ENCODE measurements at regions not wholly inside any gene's neighbourhood (a gene's known extent, or its start where the extent isn't known, plus 50 kb on each side); places are given as distances from the start of the nearest gene placed in this dataset.

DNA sequence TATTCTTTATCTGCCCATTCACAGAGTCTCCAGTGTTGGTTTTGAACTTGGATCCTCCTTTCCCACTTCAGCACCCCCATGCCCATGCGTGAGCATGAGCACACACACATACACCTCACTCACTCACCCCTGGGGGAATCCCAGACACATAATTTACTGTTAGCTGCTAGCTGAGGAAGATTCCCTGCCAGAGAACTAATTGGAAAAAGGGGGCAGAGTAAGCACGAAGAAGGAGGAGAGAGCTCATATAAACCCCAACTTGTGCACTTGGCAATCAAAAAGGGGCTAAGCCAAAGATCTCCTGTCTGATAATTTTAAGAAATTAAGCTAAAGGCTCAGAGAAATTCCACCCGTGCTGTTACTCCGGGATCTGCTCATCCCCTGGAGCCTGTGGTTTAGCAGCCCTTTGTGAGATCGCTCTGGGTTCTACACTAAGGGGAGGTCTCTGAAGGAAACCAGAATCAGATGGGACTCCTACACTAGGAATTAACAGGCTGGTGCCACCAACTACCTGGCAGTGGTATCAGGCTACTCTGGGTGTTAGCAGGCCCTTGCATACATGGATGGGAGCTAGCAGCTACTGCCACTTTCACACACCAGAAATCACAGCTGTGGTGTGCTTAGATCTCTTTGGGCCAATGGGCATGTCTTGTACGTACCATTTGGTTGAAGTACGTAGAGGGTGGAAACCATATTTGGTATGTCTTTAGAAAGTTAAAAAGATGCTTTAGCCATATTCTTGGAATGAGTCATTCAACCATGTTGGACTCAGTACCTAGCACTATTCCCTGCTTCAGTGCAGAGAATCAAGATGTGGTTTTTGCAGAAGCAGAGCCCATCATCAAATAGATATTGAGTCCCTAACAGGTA lies 95.6 kb upstream of the SLC14A2 start:
- intact Hi-C loops (cut with micrococcal nuclease; ENCODE audit: unreplicated experiment): no loop called here
- BruUV-seq (replicated peaks): no TSS peak
- Histone ChIP-seq H3K4me1 (ENCODE audit: insufficient read depth, low read length, poor library complexity, severe bottlenecking) (no peaks in the 10 kb centered on the region), H3K36me3 (ENCODE audit: insufficient read depth, low read length, poor library complexity, severe bottlenecking) (no peaks in the 10 kb centered on the region), H3K9me3 (ENCODE audit: low read depth, low read length, poor library complexity, severe bottlenecking) (no peaks in the 10 kb centered on the region), H3K27me3 (replicated peaks; ENCODE audit: insufficient read depth, low read depth, low read length, poor library complexity) (no peaks in the 10 kb centered on the region), H3K4me3 (ENCODE audit: low read depth, low read length, poor library complexity, severe bottlenecking) (no peak overlapping the region), H3K27ac (ENCODE audit: low read depth, low read length, poor library complexity, severe bottlenecking) (no peak overlapping the region)
- POLR2A ChIA-PET (ENCODE audit: low non-redundant PET): interaction anchor here (0.5 kb wide), 1 partner anchor 69 kb away, joined by 3 read pairs; no protein-coding TSS in a partner anchor
- CTCF ChIA-PET: no interaction called here
- no peak for DNase-seq (ENCODE audit: low spot score)
- no peak for TF ChIP-seq EZH2 (IDR thresholded peaks at IDR 0.05; ENCODE audit: borderline replicate concordance, low read depth, low read length, poor library complexity, severe bottlenecking)
- TF ChIP-seq, protein P1, sequence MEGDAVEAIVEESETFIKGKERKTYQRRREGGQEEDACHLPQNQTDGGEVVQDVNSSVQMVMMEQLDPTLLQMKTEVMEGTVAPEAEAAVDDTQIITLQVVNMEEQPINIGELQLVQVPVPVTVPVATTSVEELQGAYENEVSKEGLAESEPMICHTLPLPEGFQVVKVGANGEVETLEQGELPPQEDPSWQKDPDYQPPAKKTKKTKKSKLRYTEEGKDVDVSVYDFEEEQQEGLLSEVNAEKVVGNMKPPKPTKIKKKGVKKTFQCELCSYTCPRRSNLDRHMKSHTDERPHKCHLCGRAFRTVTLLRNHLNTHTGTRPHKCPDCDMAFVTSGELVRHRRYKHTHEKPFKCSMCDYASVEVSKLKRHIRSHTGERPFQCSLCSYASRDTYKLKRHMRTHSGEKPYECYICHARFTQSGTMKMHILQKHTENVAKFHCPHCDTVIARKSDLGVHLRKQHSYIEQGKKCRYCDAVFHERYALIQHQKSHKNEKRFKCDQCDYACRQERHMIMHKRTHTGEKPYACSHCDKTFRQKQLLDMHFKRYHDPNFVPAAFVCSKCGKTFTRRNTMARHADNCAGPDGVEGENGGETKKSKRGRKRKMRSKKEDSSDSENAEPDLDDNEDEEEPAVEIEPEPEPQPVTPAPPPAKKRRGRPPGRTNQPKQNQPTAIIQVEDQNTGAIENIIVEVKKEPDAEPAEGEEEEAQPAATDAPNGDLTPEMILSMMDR (conservative IDR thresholded peaks at IDR 0.05; ENCODE audit: low read depth, low read length): no peak

DNA sequence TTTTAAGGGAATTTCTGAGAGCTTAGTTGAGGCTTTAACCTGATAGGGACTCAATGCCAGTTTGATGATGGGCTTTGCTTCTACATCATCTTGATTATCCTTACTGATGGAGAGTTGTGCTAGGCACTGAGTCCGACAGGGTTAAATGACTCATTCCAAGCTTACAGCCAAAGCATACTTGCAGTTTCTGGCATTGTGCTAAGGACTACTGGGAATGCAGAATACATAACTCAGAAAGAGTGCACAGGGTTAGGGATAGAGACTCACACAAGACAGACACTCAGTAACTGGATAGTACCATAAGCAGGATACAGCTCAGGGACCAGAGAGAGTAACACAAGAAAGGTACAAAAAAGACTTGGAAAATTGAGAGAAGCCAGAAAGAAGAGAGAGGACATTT lies 94.1 kb upstream of the SLC14A2 start:
- POLR2A ChIA-PET (ENCODE audit: low non-redundant PET): no interaction called here
- TF ChIP-seq, protein P1 (conservative IDR thresholded peaks at IDR 0.05; ENCODE audit: low read depth, low read length): no peak
- no peak for TF ChIP-seq EZH2 (IDR thresholded peaks at IDR 0.05; ENCODE audit: borderline replicate concordance, low read depth, low read length, poor library complexity, severe bottlenecking)
- intact Hi-C loops (cut with micrococcal nuclease; ENCODE audit: unreplicated experiment): no loop called here
- H3K4me3 ChIP-seq (ENCODE audit: low read depth, low read length, poor library complexity, severe bottlenecking): no peak overlapping the region
- H3K27ac ChIP-seq (ENCODE audit: low read depth, low read length, poor library complexity, severe bottlenecking): no peak overlapping the region
- CTCF ChIA-PET: no interaction called here
- no peaks in the 10 kb centered on the region for H3K9me3 ChIP-seq (ENCODE audit: low read depth, low read length, poor library complexity, severe bottlenecking)
- BruUV-seq (replicated peaks): no TSS peak
- no peaks in the 10 kb centered on the region for H3K4me1 ChIP-seq (ENCODE audit: insufficient read depth, low read length, poor library complexity, severe bottlenecking)
- no peaks in the 10 kb centered on the region for H3K36me3 ChIP-seq (ENCODE audit: insufficient read depth, low read length, poor library complexity, severe bottlenecking)
- H3K27me3 ChIP-seq (replicated peaks; ENCODE audit: insufficient read depth, low read depth, low read length, poor library complexity): no peaks in the 10 kb centered on the region
- DNase-seq (ENCODE audit: low spot score): no peak

DNA sequence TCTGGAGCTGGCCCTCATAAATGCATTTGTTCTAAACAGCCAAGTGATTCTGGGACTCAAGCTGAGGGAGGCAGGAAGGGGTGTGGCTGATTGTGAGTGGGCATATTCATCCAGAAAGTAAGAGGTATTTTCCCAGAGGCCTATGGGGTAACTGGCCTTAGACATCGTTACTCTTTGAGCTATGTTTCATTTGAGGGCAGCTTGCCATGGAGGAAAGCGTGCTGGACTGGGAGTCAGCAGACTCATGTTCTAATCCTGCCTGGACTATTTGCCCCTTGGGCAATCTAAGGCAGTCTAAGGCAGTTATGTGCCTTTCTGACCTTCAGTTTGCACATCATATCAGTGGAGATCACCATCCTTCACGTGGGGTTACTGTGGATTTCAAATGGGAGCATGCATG lies 93.5 kb upstream of the SLC14A2 start:
- TF ChIP-seq, protein P1 (conservative IDR thresholded peaks at IDR 0.05; ENCODE audit: low read depth, low read length): no peak
- TF ChIP-seq EZH2 (IDR thresholded peaks at IDR 0.05; ENCODE audit: borderline replicate concordance, low read depth, low read length, poor library complexity, severe bottlenecking): no peak
- no peaks in the 10 kb centered on the region for H3K4me1 ChIP-seq (ENCODE audit: insufficient read depth, low read length, poor library complexity, severe bottlenecking)
- H3K9me3 ChIP-seq (ENCODE audit: low read depth, low read length, poor library complexity, severe bottlenecking): no peaks in the 10 kb centered on the region
- ChIA-PET POLR2A (ENCODE audit: low non-redundant PET) (no interaction called here), CTCF (no interaction called here)
- no peaks in the 10 kb centered on the region for H3K36me3 ChIP-seq (ENCODE audit: insufficient read depth, low read length, poor library complexity, severe bottlenecking)
- H3K27me3 ChIP-seq (replicated peaks; ENCODE audit: insufficient read depth, low read depth, low read length, poor library complexity): no peaks in the 10 kb centered on the region
- H3K4me3 ChIP-seq (ENCODE audit: low read depth, low read length, poor library complexity, severe bottlenecking): no peak overlapping the region
- intact Hi-C loops (cut with micrococcal nuclease; ENCODE audit: unreplicated experiment): no loop called here
- no TSS peak for BruUV-seq (replicated peaks)
- DNase-seq (ENCODE audit: low spot score): no peak
- H3K27ac ChIP-seq (ENCODE audit: low read depth, low read length, poor library complexity, severe bottlenecking): no peak overlapping the region

Measured in A673 (cell line).